GM23248 (cell line): ENCODE measurements at regions not wholly inside any gene's neighbourhood (a gene's known extent, or its start where the extent isn't known, plus 50 kb on each side); places are given as distances from the start of the nearest gene placed in this dataset.

ENCODE experiments used
- EZH2 ChIP-seq: fragments of 200-600 bp; sonication (generic); IDR thresholded peaks from 2 replicates; pipeline ENCODE4 v1.6.1; 2018; ENCODE audit warnings: antibody characterized with exemption, mild to moderate bottlenecking; ENCODE audit not compliant: insufficient read depth, poor library complexity, severe bottlenecking
- EZH2phosphoT487 ChIP-seq: fragments of 200-600 bp; sonication (generic); IDR thresholded peaks from 2 replicates; pipeline ENCODE4 v1.6.1; 2018; ENCODE audit warnings: antibody characterized with exemption, moderate library complexity, mild to moderate bottlenecking, low read depth; ENCODE audit not compliant: insufficient read depth

GRCh38 chr3:11899826-11900225, 53.1 kb upstream of the TAMM41 start:
- TF ChIP-seq EZH2phosphoT487: no peak
- no peak for TF ChIP-seq EZH2
